GM18505 (cell line): ENCODE measurements at regions not wholly inside any gene's neighbourhood (a gene's known extent, or its start where the extent isn't known, plus 50 kb on each side); places are given as distances from the start of the nearest gene placed in this dataset.

Experiments
- ATAC-seq: cut with Tn5 transposase; IDR thresholded peaks from one replicate; pipeline ENCODE4 v1.9.1; 2021; ENCODE audit not compliant: unreplicated experiment
- POLR2A ChIP-seq: IDR thresholded peaks from 4 replicates; pipeline ENCODE4 v1.6.1; 2011; ENCODE audit warnings: borderline replicate concordance; ENCODE audit not compliant: insufficient read depth, insufficient read length; ENCODE audit errors: extremely low read depth

- no peak for ATAC-seq
- no peak for TF ChIP-seq POLR2A
Measured at GRCh38 chr11:28476864-28477263, 368.7 kb downstream of the METTL15 start.

GRCh38 chr11:28476049-28476448 lies 367.9 kb downstream of the METTL15 start:
- no peak for ATAC-seq
- no peak for TF ChIP-seq POLR2A

- no peak for TF ChIP-seq POLR2A
- no peak for ATAC-seq
Measured at GRCh38 chr11:28472904-28473303, 364.7 kb downstream of the METTL15 start.

- TF ChIP-seq POLR2A: no peak
- ATAC-seq: no peak
Measured at GRCh38 chr11:28471537-28471936, 363.3 kb downstream of the METTL15 start.

GRCh38 chr11:28470180-28470579 lies 362.0 kb downstream of the METTL15 start:
- ATAC-seq: no peak
- no peak for TF ChIP-seq POLR2A

GRCh38 chr11:28466506-28466905 lies 358.3 kb downstream of the METTL15 start:
- no peak for ATAC-seq
- TF ChIP-seq POLR2A: no peak

GRCh38 chr11:28464252-28464867 lies 356.2 kb downstream of the METTL15 start:
- no peak for TF ChIP-seq POLR2A
- ATAC-seq: no peak

GRCh38 chr11:28463826-28464225 lies 355.6 kb downstream of the METTL15 start:
- ATAC-seq: no peak

GRCh38 chr11:28461846-28462245 lies 353.7 kb downstream of the METTL15 start:
- no peak for TF ChIP-seq POLR2A
- no peak for ATAC-seq

More at GRCh38 chr11:28463826-28464225, 355.6 kb downstream of the METTL15 start:
- no peak for TF ChIP-seq POLR2A

GRCh38 chr11:28461338-28461737 lies 353.1 kb downstream of the METTL15 start:
- TF ChIP-seq POLR2A: no peak

GRCh38 chr11:28460348-28460747 lies 352.2 kb downstream of the METTL15 start:
- no peak for TF ChIP-seq POLR2A
- no peak for ATAC-seq

More at GRCh38 chr11:28461338-28461737, 353.1 kb downstream of the METTL15 start:
- no peak for ATAC-seq

GRCh38 chr11:28459912-28460311 lies 351.7 kb downstream of the METTL15 start:
- no peak for ATAC-seq
- TF ChIP-seq POLR2A: no peak

- ATAC-seq: no peak
- TF ChIP-seq POLR2A: no peak
Measured at GRCh38 chr11:28457481-28458065, 349.4 kb downstream of the METTL15 start.

- TF ChIP-seq POLR2A: no peak
- no peak for ATAC-seq
Measured at GRCh38 chr11:28448186-28448585, 340.0 kb downstream of the METTL15 start.
